ENCODE measurements at regions not wholly inside any gene's neighbourhood (a gene's known extent, or its start where the extent isn't known, plus 50 kb on each side); places are given as distances from the start of the nearest gene placed in this dataset.

- no peaks in the 10 kb centered on the region for H3K79me2 ChIP-seq (replicated peaks; ENCODE audit: insufficient read depth, low read length)
Measured at GRCh38 chr13:72342364-72342763, 385.1 kb downstream of the MZT1 start.

GRCh38 chr13:72341904-72342303 is 385.5 kb downstream of the MZT1 start:
- no peak overlapping the region for H3K27ac ChIP-seq (ENCODE audit: low read length)
- H2AFZ ChIP-seq (ENCODE audit: low read depth, low read length) = no peak overlapping the region
- H3K9ac ChIP-seq (ENCODE audit: low read length) = no peak overlapping the region
- no peak for TF ChIP-seq POLR2AphosphoS5 (IDR thresholded peaks at IDR 0.05)
- H3K4me2 ChIP-seq (ENCODE audit: low read length) = no peak overlapping the region
- no peaks in the 10 kb centered on the region for H3K9me2 ChIP-seq (ENCODE audit: insufficient read depth, low read length)
- no peaks in the 10 kb centered on the region for H3F3A ChIP-seq (ENCODE audit: insufficient read depth, low read length, poor library complexity, severe bottlenecking)
- no peaks in the 10 kb centered on the region for H4K20me1 ChIP-seq (ENCODE audit: insufficient read depth)
- H3K4me3 ChIP-seq (ENCODE audit: low read length) = no peak overlapping the region
- no peaks in the 10 kb centered on the region for H3K36me3 ChIP-seq (ENCODE audit: insufficient read depth, low read length)
- no peaks in the 10 kb centered on the region for H3K79me2 ChIP-seq (replicated peaks; ENCODE audit: insufficient read depth, low read length)
- H3K9me3 ChIP-seq (ENCODE audit: low read length) = no peaks in the 10 kb centered on the region
- no peaks in the 10 kb centered on the region for H3K27me3 ChIP-seq (ENCODE audit: insufficient read depth, low read depth, low read length)

More at GRCh38 chr13:72342364-72342763, 385.1 kb downstream of the MZT1 start:
- Histone ChIP-seq H3K36me3 (ENCODE audit: insufficient read depth, low read length) (no peaks in the 10 kb centered on the region), H3K9me2 (ENCODE audit: insufficient read depth, low read length) (no peaks in the 10 kb centered on the region), H3K9me3 (ENCODE audit: low read length) (no peaks in the 10 kb centered on the region), H2AFZ (ENCODE audit: low read depth, low read length) (no peak overlapping the region), H3F3A (ENCODE audit: insufficient read depth, low read length, poor library complexity, severe bottlenecking) (no peaks in the 10 kb centered on the region), H4K20me1 (ENCODE audit: insufficient read depth) (no peaks in the 10 kb centered on the region), H3K4me3 (ENCODE audit: low read length) (no peak overlapping the region), H3K4me2 (ENCODE audit: low read length) (no peak overlapping the region), H3K9ac (ENCODE audit: low read length) (no peak overlapping the region), H3K27ac (ENCODE audit: low read length) (no peak overlapping the region), H3K27me3 (ENCODE audit: insufficient read depth, low read depth, low read length) (no peaks in the 10 kb centered on the region)
- TF ChIP-seq EP300 (conservative IDR thresholded peaks at IDR 0.05; ENCODE audit: poor library complexity, severe bottlenecking) (no peak), SMC3 (conservative IDR thresholded peaks at IDR 0.05; ENCODE audit: poor library complexity) (no peak), POLR2AphosphoS5 (IDR thresholded peaks at IDR 0.05) (no peak), EZH2 (IDR thresholded peaks at IDR 0.05; ENCODE audit: borderline replicate concordance, insufficient read depth, low read length, poor library complexity, severe bottlenecking) (no peak), MXI1 (conservative IDR thresholded peaks at IDR 0.05; ENCODE audit: poor library complexity, severe bottlenecking) (no peak), RAD21 (conservative IDR thresholded peaks at IDR 0.05) (no peak), CTCF (IDR thresholded peaks at IDR 0.05; ENCODE audit: poor library complexity, severe bottlenecking) (no peak), TAF1 (IDR thresholded peaks at IDR 0.05; ENCODE audit: low read depth) (no peak)
- TF ChIP-seq, protein P1, sequence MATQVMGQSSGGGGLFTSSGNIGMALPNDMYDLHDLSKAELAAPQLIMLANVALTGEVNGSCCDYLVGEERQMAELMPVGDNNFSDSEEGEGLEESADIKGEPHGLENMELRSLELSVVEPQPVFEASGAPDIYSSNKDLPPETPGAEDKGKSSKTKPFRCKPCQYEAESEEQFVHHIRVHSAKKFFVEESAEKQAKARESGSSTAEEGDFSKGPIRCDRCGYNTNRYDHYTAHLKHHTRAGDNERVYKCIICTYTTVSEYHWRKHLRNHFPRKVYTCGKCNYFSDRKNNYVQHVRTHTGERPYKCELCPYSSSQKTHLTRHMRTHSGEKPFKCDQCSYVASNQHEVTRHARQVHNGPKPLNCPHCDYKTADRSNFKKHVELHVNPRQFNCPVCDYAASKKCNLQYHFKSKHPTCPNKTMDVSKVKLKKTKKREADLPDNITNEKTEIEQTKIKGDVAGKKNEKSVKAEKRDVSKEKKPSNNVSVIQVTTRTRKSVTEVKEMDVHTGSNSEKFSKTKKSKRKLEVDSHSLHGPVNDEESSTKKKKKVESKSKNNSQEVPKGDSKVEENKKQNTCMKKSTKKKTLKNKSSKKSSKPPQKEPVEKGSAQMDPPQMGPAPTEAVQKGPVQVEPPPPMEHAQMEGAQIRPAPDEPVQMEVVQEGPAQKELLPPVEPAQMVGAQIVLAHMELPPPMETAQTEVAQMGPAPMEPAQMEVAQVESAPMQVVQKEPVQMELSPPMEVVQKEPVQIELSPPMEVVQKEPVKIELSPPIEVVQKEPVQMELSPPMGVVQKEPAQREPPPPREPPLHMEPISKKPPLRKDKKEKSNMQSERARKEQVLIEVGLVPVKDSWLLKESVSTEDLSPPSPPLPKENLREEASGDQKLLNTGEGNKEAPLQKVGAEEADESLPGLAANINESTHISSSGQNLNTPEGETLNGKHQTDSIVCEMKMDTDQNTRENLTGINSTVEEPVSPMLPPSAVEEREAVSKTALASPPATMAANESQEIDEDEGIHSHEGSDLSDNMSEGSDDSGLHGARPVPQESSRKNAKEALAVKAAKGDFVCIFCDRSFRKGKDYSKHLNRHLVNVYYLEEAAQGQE (IDR thresholded peaks at IDR 0.05; ENCODE audit: borderline replicate concordance) = no peak

Measured in neural cell (in vitro differentiated cells).